Suprapubic skin (tissue), 4 donors: ENCODE measurements at regions not wholly inside any gene's neighbourhood (a gene's known extent, or its start where the extent isn't known, plus 50 kb on each side); places are given as distances from the start of the nearest gene placed in this dataset.

Source experiments
- DNase-seq, 2 donors: peaks; one replicate each; pipeline ENCODE4 v3.0.0-alpha.2; 2019; ENCODE audit warnings: low spot score in 2 of 2
- H3K27ac ChIP-seq: fragments of 200-600 bp; sonication (generic); one replicate; pipeline ENCODE4 v1.5.1; 2019
- H3K27me3 ChIP-seq: fragments of 200-600 bp; sonication (generic); one replicate; pipeline ENCODE4 v1.5.1; 2019
- H3K36me3 ChIP-seq: fragments of 200-600 bp; sonication (generic); one replicate; pipeline ENCODE4 v1.5.1; 2019
- H3K4me1 ChIP-seq: fragments of 200-600 bp; sonication (generic); one replicate; pipeline ENCODE4 v1.5.1; 2019
- H3K4me3 ChIP-seq: fragments of 200-600 bp; sonication (generic); one replicate; pipeline ENCODE4 v1.5.1; 2019; ENCODE audit warnings: mild to moderate bottlenecking
- H3K9me3 ChIP-seq: fragments of 200-600 bp; sonication (generic); one replicate; pipeline ENCODE4 v1.5.1; 2019
- EP300 ChIP-seq: sonication (generic); formaldehyde crosslinking; IDR thresholded peaks from one replicate; pipeline ENCODE4 v1.6.1; 2017; ENCODE audit warnings: antibody characterized with exemption
- POLR2A ChIP-seq, 2 donors: fragments of 450-650 bp; IDR thresholded peaks; one replicate each; pipeline ENCODE4 v1.6.1; 2017; ENCODE audit warnings: antibody characterized with exemption in 2 of 2, mild to moderate bottlenecking in 2 of 2, moderate library complexity in 2 of 2
- POLR2AphosphoS5 ChIP-seq, 3 donors: sonication (generic); formaldehyde crosslinking; IDR thresholded peaks; one replicate each; pipeline ENCODE4 v1.6.1; 2017; ENCODE audit warnings: antibody characterized with exemption in 3 of 3
- WGBS: methylation state at CpG from one replicate; pipeline ENCODE4 v1.1.5; 2018; 5-methylcytosine and 5-hydroxymethylcytosine counted together
- TF ChIP-seq, protein P1 (sequence below), 2 donors: fragments of 200-600 bp in 1 of 2; fragments of 450-650 bp in 1 of 2; sonication (generic) in 1 of 2; IDR thresholded peaks; one replicate each; pipeline ENCODE4 v1.5.1; 2016 to 2019; ENCODE audit warnings: antibody characterized with exemption in 2 of 2, mild to moderate bottlenecking in 1 of 2, moderate library complexity in 1 of 2

DNA sequence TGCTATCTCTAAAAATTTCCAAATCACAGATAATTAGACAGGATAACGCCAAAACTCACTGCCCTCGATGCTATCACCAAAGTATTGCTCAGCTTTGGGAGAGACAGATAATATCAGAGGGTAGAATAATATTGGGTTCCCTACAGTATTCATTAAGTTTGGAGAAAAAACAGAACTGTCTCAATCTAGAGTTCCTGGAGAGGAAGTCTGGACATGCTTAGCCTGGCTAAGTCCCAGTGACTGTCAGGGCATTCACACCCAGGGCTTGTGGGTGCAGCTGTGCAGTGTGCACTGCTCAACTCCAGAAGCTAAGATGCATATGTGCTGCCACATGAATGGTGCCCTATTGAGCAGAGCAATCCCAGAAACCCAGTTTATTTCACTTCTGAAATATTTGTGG lies 459.6 kb upstream of the DPH6 start:
- no peak overlapping the region for H3K4me3 ChIP-seq
- peaks cover 7% of the 10 kb centered on the region for H3K9me3 ChIP-seq
- H3K27ac ChIP-seq, result no peak overlapping the region
- no peaks in the 10 kb centered on the region for H3K4me1 ChIP-seq
- TF ChIP-seq POLR2A (IDR thresholded peaks at IDR 0.05), result no peak
- TF ChIP-seq POLR2AphosphoS5 (IDR thresholded peaks at IDR 0.05), result no peak
- TF ChIP-seq EP300, result no peak
- TF ChIP-seq, protein P1, sequence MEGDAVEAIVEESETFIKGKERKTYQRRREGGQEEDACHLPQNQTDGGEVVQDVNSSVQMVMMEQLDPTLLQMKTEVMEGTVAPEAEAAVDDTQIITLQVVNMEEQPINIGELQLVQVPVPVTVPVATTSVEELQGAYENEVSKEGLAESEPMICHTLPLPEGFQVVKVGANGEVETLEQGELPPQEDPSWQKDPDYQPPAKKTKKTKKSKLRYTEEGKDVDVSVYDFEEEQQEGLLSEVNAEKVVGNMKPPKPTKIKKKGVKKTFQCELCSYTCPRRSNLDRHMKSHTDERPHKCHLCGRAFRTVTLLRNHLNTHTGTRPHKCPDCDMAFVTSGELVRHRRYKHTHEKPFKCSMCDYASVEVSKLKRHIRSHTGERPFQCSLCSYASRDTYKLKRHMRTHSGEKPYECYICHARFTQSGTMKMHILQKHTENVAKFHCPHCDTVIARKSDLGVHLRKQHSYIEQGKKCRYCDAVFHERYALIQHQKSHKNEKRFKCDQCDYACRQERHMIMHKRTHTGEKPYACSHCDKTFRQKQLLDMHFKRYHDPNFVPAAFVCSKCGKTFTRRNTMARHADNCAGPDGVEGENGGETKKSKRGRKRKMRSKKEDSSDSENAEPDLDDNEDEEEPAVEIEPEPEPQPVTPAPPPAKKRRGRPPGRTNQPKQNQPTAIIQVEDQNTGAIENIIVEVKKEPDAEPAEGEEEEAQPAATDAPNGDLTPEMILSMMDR (IDR thresholded peaks at IDR 0.05), result no peak
- no peaks in the 10 kb centered on the region for H3K36me3 ChIP-seq
- WGBS, result 60% methylated on average over 2 of the region's 2 CpGs
- DNase-seq, result no peak
- no peaks in the 10 kb centered on the region for H3K27me3 ChIP-seq

DNA sequence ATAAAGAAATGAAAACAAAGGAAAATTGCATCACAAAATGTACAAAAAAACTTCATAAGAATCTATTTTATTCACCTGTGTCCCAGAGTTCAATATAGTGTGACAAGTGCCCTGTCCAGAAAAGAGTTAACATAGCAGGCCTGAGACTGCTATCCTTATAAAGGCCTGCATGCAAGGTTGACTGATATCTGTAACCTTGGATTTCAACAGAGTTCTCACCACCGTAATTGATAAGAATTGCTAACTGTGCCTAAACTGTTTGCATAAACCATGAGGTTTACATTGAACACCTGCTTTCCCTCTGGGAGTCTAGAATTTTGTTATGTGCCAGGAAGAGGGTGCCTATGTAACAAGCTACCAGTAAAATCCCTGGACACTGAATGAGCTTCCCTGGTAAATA lies 461.7 kb upstream of the DPH6 start:
- no peaks in the 10 kb centered on the region for H3K36me3 ChIP-seq
- no peak for DNase-seq
- no peaks in the 10 kb centered on the region for H3K27me3 ChIP-seq
- H3K4me1 ChIP-seq, result no peaks in the 10 kb centered on the region
- H3K4me3 ChIP-seq, result no peak overlapping the region
- H3K27ac ChIP-seq, result no peak overlapping the region
- WGBS, result 96% methylated on average over 1 of the region's 1 CpG
- TF ChIP-seq, protein P1 (IDR thresholded peaks at IDR 0.05), result no peak
- no peak for TF ChIP-seq POLR2A (IDR thresholded peaks at IDR 0.05)
- no peak for TF ChIP-seq EP300
- TF ChIP-seq POLR2AphosphoS5 (IDR thresholded peaks at IDR 0.05), result no peak
- H3K9me3 ChIP-seq, result peaks cover 7% of the 10 kb centered on the region

DNA sequence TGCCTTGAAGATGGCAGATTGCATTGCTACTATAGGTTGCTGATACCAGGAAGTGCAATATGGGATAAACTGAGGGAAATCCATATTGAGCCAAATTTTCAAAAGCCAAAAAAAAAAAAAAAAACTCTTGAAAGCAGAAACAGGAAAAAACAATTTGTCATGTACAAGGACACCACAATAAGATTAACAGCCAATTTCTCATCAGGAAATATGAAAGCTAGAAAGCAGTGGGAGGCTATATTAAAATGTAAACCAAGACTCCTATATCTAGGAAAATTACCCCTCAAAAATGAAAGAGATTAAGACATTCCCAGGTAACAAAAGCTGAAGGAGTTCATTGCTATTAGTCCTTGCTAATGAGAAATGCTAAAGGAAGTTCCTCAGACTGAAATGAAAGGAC lies 462.8 kb upstream of the DPH6 start:
- DNase-seq, result no peak
- H3K4me3 ChIP-seq, result no peak overlapping the region

DNA sequence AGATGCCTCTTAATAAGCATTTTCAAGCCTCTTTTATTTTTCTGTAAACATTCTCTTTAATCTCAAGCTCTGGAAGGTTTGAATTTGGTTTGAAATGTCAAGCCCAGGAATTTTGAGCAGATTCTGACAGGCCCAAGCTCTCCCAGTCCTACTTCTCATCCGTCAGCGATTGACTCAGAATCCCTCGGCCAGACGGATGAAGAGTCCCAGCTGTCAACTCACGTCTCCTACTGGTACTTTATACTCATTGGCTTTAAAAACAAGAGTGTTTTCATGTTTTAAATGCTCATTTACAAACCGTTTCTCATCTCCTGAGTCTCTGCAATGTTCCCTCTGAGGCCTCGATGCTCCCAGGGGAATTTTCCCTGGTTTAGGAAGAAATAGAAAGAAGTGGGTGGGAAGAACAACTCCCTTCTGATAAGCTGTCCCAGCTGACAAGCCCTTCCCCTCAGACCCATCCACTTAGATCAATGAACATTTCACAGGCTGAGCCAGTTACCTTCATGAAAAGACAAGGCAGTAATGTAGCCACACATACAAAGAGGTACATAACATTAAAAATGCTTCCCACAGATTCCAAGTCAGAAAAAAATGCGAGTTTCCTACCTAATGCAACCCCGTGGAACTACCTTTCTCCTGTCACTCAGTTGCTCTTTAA lies 478.2 kb upstream of the DPH6 start:
- Histone ChIP-seq H3K36me3 (no peaks in the 10 kb centered on the region), H3K4me1 (no peaks in the 10 kb centered on the region), H3K27me3 (no peaks in the 10 kb centered on the region), H3K9me3 (no peaks in the 10 kb centered on the region), H3K4me3 (no peak overlapping the region), H3K27ac (no peak overlapping the region)
- TF ChIP-seq POLR2A (IDR thresholded peaks at IDR 0.05) (no peak), EP300 (no peak), POLR2AphosphoS5 (IDR thresholded peaks at IDR 0.05) (no peak)
- TF ChIP-seq, protein P1 (IDR thresholded peaks at IDR 0.05), result no peak
- WGBS, result 52% methylated on average over 9 of the region's 9 CpGs
- DNase-seq, result no peak

More for the DNA sequence above, 462.8 kb upstream of the DPH6 start:
- Histone ChIP-seq H3K27me3 (no peaks in the 10 kb centered on the region), H3K4me1 (no peaks in the 10 kb centered on the region), H3K9me3 (peaks cover 7% of the 10 kb centered on the region), H3K36me3 (no peaks in the 10 kb centered on the region), H3K27ac (no peak overlapping the region)
- TF ChIP-seq POLR2AphosphoS5 (IDR thresholded peaks at IDR 0.05) (no peak), POLR2A (IDR thresholded peaks at IDR 0.05) (no peak), EP300 (no peak)
- TF ChIP-seq, protein P1 (IDR thresholded peaks at IDR 0.05), result no peak

DNA sequence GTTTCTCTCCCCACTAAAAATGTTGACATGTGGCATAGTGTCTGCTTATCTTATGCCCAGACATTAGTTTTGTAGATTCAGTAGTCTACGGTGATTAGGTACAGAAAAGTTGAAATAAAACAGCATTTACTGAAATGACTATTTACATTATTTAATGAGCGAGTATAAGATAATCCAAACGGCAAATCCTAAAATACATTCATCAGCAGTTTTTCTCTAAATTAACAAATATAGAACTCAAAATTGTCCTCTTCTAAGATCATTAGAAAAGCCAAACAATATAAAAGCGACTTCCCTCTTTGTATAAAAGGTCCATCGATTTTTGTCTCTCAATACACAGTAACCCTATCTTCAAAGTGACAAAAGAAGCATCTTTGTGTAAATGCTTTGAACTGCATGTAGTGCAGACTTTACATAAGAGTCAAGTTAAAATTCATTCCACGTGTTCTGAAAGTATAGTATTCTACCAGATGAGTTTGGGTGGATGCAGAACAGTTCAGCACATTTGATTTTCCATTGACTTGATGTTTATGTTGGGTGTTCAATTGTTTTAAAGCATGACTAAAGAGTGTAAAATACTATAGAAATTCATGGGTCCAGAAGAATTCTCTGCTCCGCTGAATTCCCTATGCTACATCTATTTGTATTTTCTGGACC lies 480.8 kb upstream of the DPH6 start:
- Histone ChIP-seq H3K36me3 (no peaks in the 10 kb centered on the region), H3K9me3 (no peaks in the 10 kb centered on the region), H3K4me1 (no peaks in the 10 kb centered on the region), H3K27me3 (no peaks in the 10 kb centered on the region), H3K4me3 (no peak overlapping the region), H3K27ac (no peak overlapping the region)
- TF ChIP-seq EP300 (no peak), POLR2A (IDR thresholded peaks at IDR 0.05) (no peak), POLR2AphosphoS5 (IDR thresholded peaks at IDR 0.05) (no peak)
- no peak for DNase-seq
- 90% methylated on average over 7 of the region's 7 CpGs for WGBS
